G401 (cell line): ENCODE measurements at regions not wholly inside any gene's neighbourhood (a gene's known extent, or its start where the extent isn't known, plus 50 kb on each side); places are given as distances from the start of the nearest gene placed in this dataset.

Experiments
- DNase-seq: peaks from one replicate; pipeline ENCODE4 v3.0.0-alpha.2; 2015; ENCODE audit warnings: low spot score
- in situ Hi-C: cut with HindIII; loops from 2 replicates; pipeline ENCODE4 v1.10.0; 2016; ENCODE audit warnings: low sequenced_read_pairs, mixed read lengths

GRCh38 chr10:107280293-107280692 is 115.8 kb upstream of the SORCS1 start:
- in situ Hi-C loops = no loop called here

GRCh38 chr10:107277591-107277990 is 113.1 kb upstream of the SORCS1 start:
- in situ Hi-C loops = no loop called here
- no peak for DNase-seq

More at GRCh38 chr10:107280293-107280692, 115.8 kb upstream of the SORCS1 start:
- no peak for DNase-seq

GRCh38 chr10:107275806-107276205 is 111.3 kb upstream of the SORCS1 start:
- in situ Hi-C loops = no loop called here
- DNase-seq = no peak

GRCh38 chr10:107269626-107270025 is 105.1 kb upstream of the SORCS1 start:
- no peak for DNase-seq
- in situ Hi-C loops = no loop called here

- DNase-seq = no peak
- in situ Hi-C loops = no loop called here
Observed at GRCh38 chr10:107264742-107265141, 100.2 kb upstream of the SORCS1 start.

- no peak for DNase-seq
- in situ Hi-C loops = no loop called here
Observed at GRCh38 chr10:107244122-107244521, 79.6 kb upstream of the SORCS1 start.

GRCh38 chr10:107238275-107238674 is 73.8 kb upstream of the SORCS1 start:
- DNase-seq = no peak
- in situ Hi-C loops = no loop called here

- in situ Hi-C loops = no loop called here
- DNase-seq = no peak
Observed at GRCh38 chr10:107232013-107232412, 67.5 kb upstream of the SORCS1 start.

- no peak for DNase-seq
- in situ Hi-C loops = no loop called here
Observed at GRCh38 chr10:107230887-107231286, 66.4 kb upstream of the SORCS1 start.

GRCh38 chr10:107215681-107216080 is 51.2 kb upstream of the SORCS1 start:
- in situ Hi-C loops = no loop called here

More at GRCh38 chr10:107215681-107216080, 51.2 kb upstream of the SORCS1 start:
- DNase-seq = no peak
